Subcutaneous abdominal adipose tissue (tissue), 5 donors: ENCODE measurements at regions not wholly inside any gene's neighbourhood (a gene's known extent, or its start where the extent isn't known, plus 50 kb on each side); places are given as distances from the start of the nearest gene placed in this dataset.
"Not testable (repeated sequence)": the region's sequence is repeated elsewhere in the genome, so short reads cannot be mapped to it uniquely, and the experiment has no call there.

ENCODE experiments used
- H3K27ac ChIP-seq: one replicate; pipeline ENCODE4 v1.7.0; 2013; ENCODE audit warnings: low read depth, mild to moderate bottlenecking, inconsistent platforms, low read length, moderate library complexity
- H3K27me3 ChIP-seq, 5 donors: one replicate each; pipeline ENCODE4 v1.7.0; 2013; ENCODE audit warnings: low read length in 5 of 5, inconsistent platforms in 1 of 5; ENCODE audit not compliant: control insufficient read depth in 5 of 5, insufficient read depth in 4 of 5
- H3K36me3 ChIP-seq, 5 donors: one replicate each; pipeline ENCODE4 v1.7.0; 2013; ENCODE audit warnings: low read length in 5 of 5; ENCODE audit not compliant: control insufficient read depth in 5 of 5, insufficient read depth in 5 of 5
- H3K4me1 ChIP-seq, 5 donors: one replicate each; pipeline ENCODE4 v1.7.0; 2013; ENCODE audit warnings: low read length in 5 of 5, mild to moderate bottlenecking in 3 of 5, moderate library complexity in 1 of 5; ENCODE audit not compliant: control insufficient read depth in 5 of 5, insufficient read depth in 5 of 5
- H3K4me3 ChIP-seq, 5 donors: one replicate each; pipeline ENCODE4 v1.7.0; 2013; ENCODE audit warnings: low read length in 5 of 5, low read depth in 1 of 5
- H3K9ac ChIP-seq, 5 donors: one replicate each; pipeline ENCODE4 v1.7.0; 2013; ENCODE audit warnings: low read length in 5 of 5, mild to moderate bottlenecking in 4 of 5, moderate library complexity in 3 of 5
- H3K9me3 ChIP-seq, 5 donors: one replicate each; pipeline ENCODE4 v1.7.0; 2013; ENCODE audit warnings: low read length in 5 of 5; ENCODE audit not compliant: control insufficient read depth in 5 of 5
- donor health status: healthy.
- donor health status: healthy.
- donor health status: healthy.
- donor health status: healthy.
- donor health status: healthy.

DNA sequence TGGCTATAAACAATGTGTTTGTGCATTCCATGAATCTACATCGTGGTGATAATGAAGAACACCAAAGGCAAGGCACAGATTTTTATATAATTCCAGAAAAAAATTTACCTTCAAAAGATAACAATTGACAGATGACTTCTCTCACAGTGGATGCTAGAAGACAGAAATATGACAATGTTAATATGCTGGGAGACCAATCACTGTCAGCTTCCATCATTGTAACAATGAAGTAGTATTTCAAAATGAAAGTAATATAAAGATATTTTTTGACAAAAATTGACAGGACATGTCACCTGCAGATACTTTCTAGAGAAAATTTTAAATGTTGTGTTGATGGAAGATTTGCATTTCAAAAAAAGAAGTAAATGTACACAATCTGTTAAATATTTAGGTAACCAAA, 1925.9 kb upstream of the LRRTM1 start:
- Histone ChIP-seq H3K36me3 (no peaks in the 10 kb centered on the region), H3K27ac (no peak overlapping the region), H3K4me1 (no peaks in the 10 kb centered on the region), H3K9ac (no peak overlapping the region), H3K4me3 (no peak overlapping the region), H3K27me3 (no peaks in the 10 kb centered on the region), H3K9me3 (no peaks in the 10 kb centered on the region)

DNA sequence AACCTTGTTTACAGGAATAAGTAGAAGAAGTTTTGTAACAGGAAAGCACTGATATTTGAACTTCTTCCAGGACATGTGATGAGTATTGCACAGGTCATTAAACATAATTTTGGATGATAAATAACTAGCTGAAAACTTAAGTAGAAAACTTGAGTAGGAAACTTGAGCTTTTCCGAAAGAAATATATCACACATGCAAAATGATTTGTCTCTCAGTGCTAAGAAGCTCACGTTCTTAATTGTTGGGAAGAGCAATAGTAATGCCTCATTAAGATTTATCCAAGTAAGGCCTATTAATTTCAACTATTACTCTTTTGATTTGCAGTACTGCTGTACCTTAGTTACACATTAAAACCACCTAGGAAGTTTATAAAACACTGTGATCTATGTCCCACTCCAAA, 1921.9 kb upstream of the LRRTM1 start:
- Histone ChIP-seq H3K36me3 (no peaks in the 10 kb centered on the region), H3K4me3 (no peak overlapping the region), H3K9ac (no peak overlapping the region), H3K4me1 (no peaks in the 10 kb centered on the region), H3K27me3 (no peaks in the 10 kb centered on the region), H3K27ac (no peak overlapping the region), H3K9me3 (peaks cover 0 to 13% (median 6%) of the 10 kb centered on the region in 5 donors)

DNA sequence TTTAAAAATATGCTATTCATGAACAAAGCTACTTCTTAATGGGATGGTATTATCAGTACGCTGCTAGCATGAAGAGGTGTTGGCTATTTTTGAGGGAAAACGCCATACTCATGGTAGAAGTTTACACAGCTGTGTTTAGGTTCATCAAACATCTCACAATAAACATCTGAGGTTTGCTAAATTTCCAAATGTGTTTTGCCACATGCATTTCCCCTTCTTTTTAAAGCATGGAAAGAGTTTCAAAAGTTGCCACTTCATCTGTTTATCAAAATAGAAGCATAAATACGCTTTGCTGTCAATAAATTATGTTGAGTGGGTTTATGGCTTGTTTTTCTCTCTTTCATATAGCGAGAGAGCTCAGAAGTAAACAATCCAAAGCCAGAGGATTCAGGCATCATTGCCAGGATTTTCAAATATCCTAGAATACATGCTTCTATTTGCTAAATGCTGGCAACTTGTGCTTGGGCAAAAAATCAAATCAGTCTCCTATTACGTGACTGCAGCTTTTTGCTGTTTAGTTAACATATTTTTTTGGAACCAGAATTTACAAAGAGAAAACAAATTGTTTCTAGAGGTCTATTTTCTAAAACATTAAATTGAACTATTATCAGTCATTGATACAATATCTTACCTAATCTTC, 1919.9 kb upstream of the LRRTM1 start:
- Histone ChIP-seq H3K4me1 (no peaks in the 10 kb centered on the region), H3K9ac (no peak overlapping the region), H3K36me3 (no peaks in the 10 kb centered on the region), H3K27ac (no peak overlapping the region), H3K9me3 (peaks cover 0 to 13% (median 6%) of the 10 kb centered on the region in 5 donors), H3K4me3 (no peak overlapping the region), H3K27me3 (no peaks in the 10 kb centered on the region)

DNA sequence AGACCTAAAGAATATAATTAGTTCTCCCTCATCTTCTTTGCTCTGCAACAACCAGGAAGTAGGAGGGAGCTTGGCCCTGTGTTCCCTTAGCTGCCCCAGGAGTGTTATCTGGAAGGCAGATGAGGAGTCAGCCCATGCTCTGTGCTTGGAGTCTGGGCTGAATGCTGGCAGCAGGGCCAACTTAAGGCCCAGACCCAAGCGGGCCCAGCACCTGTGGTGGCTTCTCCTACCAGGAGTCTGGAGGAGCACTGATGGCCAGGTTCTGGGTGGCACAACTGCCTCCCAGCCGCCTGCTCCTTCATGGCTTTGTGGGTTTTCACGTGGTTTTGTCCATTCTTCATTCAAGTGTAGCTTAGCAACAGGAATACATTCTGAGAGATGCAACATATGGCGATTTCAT, 1910.7 kb upstream of the LRRTM1 start:
- Histone ChIP-seq H3K36me3 (no peaks in the 10 kb centered on the region), H3K4me3 (no peak overlapping the region), H3K9ac (no peak overlapping the region), H3K9me3 (peaks cover 0 to 4% (median 0%) of the 10 kb centered on the region in 5 donors), H3K4me1 (no peaks in the 10 kb centered on the region), H3K27me3 (no peaks in the 10 kb centered on the region), H3K27ac (no peak overlapping the region)

DNA sequence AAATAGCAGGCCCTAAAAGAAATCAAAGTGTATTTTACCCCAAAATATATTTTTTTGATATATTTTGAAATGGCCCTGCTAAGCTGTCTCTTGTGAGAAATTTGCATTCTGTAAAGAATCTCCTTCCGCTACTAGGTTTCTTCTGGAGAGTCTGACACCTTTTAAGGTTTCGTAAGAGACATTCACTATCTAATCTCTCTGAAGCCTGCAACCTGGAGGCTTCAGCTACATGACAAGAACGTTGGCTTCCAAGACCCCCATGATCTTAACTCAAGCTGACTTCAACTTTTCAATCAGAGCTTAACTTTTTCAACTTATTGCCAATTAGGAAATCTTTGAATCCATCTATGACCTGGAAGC, 1894.9 kb upstream of the LRRTM1 start:
- Histone ChIP-seq H3K36me3 (no peaks in the 10 kb centered on the region), H3K9me3 (peaks cover 0 to 5% (median 0%) of the 10 kb centered on the region in 5 donors), H3K27ac (no peak overlapping the region), H3K27me3 (no peaks in the 10 kb centered on the region), H3K4me1 (no peaks in the 10 kb centered on the region), H3K9ac (no peak overlapping the region), H3K4me3 (no peak overlapping the region)

DNA sequence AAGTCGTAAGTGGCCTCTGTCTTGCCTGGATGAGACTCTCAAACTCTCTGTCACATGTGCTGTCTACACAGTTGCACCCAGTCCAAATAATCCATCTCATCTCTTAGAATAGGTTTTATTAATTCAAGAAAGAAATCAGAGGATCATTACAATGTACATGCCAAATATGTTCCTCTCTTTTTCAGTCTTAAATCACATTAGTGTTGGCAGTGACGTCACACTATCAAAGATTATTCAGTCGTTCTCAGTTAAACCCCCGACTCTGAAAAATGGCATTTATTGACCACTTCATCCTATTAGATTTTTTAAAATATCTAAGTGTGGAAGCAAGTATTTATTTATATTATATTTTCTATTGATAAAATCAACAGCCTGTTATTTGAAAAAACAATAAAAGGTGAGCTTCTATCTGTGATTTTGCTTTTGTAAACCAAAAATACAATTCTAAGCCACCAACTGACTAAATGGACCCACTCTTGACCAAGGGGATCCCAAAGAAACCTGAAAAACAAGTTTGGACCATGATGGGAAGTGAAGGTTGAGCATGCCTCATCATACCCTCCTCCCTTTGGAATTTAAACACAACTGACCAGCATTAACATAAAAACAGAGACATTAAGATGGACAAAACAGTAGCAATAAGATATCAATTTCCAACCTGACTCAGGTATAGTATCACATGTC, 1894.4 kb upstream of the LRRTM1 start:
- peaks cover 0 to 5% (median 0%) of the 10 kb centered on the region in 5 donors for H3K9me3 ChIP-seq
- no peak overlapping the region for H3K4me3 ChIP-seq
- no peak overlapping the region for H3K27ac ChIP-seq
- H3K36me3 ChIP-seq, result no peaks in the 10 kb centered on the region
- H3K4me1 ChIP-seq, result no peaks in the 10 kb centered on the region
- H3K9ac ChIP-seq, result no peak overlapping the region
- no peaks in the 10 kb centered on the region for H3K27me3 ChIP-seq

DNA sequence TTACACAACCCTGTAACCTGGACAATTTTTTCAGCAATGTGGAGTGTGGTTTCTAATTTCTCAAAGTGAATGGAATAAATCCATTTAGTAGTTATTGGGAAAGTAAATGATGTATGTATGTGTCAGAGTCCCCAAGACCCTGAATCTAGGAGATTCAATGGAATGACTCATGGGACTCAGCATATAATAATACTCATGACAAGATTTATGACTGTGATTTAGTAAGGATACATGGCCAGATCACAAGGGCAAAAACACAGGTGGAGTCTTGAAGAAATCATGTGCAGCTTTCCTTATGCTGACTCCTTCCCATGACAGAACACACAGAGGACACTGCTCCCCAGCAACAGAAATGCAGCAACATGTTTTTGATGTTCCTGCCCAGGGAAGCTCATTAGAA, 1877.7 kb upstream of the LRRTM1 start:
- no peak overlapping the region for H3K27ac ChIP-seq

DNA sequence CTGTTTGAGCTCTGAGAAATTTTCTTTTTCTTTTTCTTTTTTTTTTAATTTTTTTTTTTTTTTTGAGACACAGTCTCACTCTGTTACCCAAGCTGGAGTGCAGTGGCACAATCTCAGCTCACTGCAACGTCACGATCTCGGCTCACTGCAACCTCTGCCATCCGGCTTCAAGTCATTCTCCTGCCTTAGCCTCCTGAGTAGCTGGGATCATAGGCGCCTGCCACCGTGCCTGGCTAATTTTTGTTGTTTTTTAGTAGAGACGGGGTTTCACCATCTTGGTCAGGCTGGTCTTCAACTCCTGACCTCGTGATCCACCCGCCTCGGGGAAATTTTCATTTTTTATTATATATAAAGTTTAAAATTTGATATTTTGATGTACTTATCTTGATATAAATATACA, 1870.7 kb upstream of the LRRTM1 start:
- H3K4me1 ChIP-seq, H3K27ac ChIP-seq, H3K27me3 ChIP-seq, H3K9me3 ChIP-seq, H3K36me3 ChIP-seq, H3K9ac ChIP-seq, H3K4me3 ChIP-seq: not testable (repeated sequence)

More for the DNA sequence above, 1877.7 kb upstream of the LRRTM1 start:
- Histone ChIP-seq H3K9ac (no peak overlapping the region), H3K4me1 (no peaks in the 10 kb centered on the region), H3K27me3 (no peaks in the 10 kb centered on the region), H3K4me3 (no peak overlapping the region), H3K9me3 (no peaks in the 10 kb centered on the region), H3K36me3 (no peaks in the 10 kb centered on the region)

DNA sequence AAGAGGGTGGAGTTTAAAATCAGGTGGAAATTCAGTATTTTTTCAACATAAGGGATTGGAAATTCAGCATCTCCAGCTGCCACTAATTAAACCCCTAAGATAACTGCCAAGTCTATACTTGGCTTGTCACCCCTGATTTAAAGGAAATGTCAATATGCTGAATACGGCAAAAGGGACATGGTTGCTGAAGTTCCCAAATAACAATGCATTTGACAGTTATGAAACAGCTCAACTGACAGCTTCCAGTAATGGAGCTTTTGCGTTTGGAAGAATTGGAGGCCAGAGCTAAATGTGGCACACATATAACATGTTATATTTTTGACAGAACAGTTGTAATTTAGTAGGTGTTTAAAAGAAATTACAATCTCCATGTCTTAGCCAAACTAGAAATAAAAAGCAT, 1867.9 kb upstream of the LRRTM1 start:
- Histone ChIP-seq H3K27ac (no peak overlapping the region), H3K4me3 (no peak overlapping the region), H3K4me1 (no peaks in the 10 kb centered on the region), H3K9ac (no peak overlapping the region), H3K9me3 (no peaks in the 10 kb centered on the region), H3K27me3 (no peaks in the 10 kb centered on the region), H3K36me3 (no peaks in the 10 kb centered on the region)

DNA sequence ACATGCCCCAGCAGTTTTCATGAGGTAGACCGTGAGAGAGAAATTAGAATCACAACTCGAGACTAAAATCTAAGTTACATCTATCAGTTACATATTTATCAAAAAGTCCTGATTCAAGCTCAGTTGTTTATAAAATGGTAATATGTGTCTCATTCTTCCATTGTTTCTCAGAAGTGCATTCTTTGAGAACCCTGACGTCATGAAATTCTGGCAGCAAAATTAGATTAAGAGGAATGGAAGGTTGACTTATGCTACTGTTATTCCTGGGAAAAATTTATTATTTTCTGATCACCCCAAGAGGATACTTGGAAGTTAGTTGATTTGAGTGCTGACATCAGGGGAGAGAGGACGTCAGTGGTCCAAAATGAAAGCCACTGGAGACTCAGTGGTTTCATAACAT, 1864.8 kb upstream of the LRRTM1 start:
- H3K9ac ChIP-seq, result no peak overlapping the region
- H3K27me3 ChIP-seq, result no peaks in the 10 kb centered on the region
- H3K4me3 ChIP-seq, result no peak overlapping the region
- no peaks in the 10 kb centered on the region for H3K9me3 ChIP-seq
- H3K4me1 ChIP-seq, result no peaks in the 10 kb centered on the region
- no peak overlapping the region for H3K27ac ChIP-seq
- no peaks in the 10 kb centered on the region for H3K36me3 ChIP-seq
